Esophagus squamous epithelium (tissue), 5 donors: ENCODE measurements at regions not wholly inside any gene's neighbourhood (a gene's known extent, or its start where the extent isn't known, plus 50 kb on each side); places are given as distances from the start of the nearest gene placed in this dataset.

Experiments used
- DNase-seq: peaks from one replicate; lab custom pipeline; 2025; lab: John Stamatoyannopoulos, UW
- H3K27ac ChIP-seq, 4 donors: fragments of 200-600 bp; sonication (generic); one replicate each; pipeline ENCODE4 v1.5.1; 2016 to 2019; ENCODE audit warnings: mild to moderate bottlenecking in 1 of 4
- H3K27me3 ChIP-seq, 4 donors: fragments of 200-600 bp; sonication (generic); 1 replicate in 3 of 4; 2 replicates in 1 of 4; pipeline versions ENCODE4 v1.5.1 to v1.6.0; 2017 to 2021; ENCODE audit warnings: antibody characterized with exemption in 1 of 4
- H3K36me3 ChIP-seq, 3 donors: fragments of 200-600 bp; sonication (generic); one replicate each; pipeline ENCODE4 v1.5.1; 2016 to 2019
- H3K4me1 ChIP-seq, 3 donors: fragments of 200-600 bp; sonication (generic); one replicate each; pipeline ENCODE4 v1.5.1; 2017 to 2019
- H3K4me3 ChIP-seq, 4 donors: fragments of 200-600 bp; sonication (generic); 1 replicate in 3 of 4; 2 replicates in 1 of 4; pipeline ENCODE4 v1.5.1; 2016 to 2019; ENCODE audit warnings: mild to moderate bottlenecking in 2 of 4, moderate library complexity in 1 of 4
- H3K9me3 ChIP-seq, 3 donors: fragments of 200-600 bp; sonication (generic); one replicate each; pipeline ENCODE4 v1.5.1; 2016 to 2019
- POLR2A ChIP-seq, 4 donors: fragments of 450-650 bp; IDR thresholded peaks; one replicate each; pipeline ENCODE4 v1.6.1; 2017; ENCODE audit warnings: antibody characterized with exemption in 4 of 4, mild to moderate bottlenecking in 4 of 4, moderate library complexity in 3 of 4
- WGBS, 2 donors: methylation state at CpG; one replicate each; pipeline ENCODE4 v1.1.5; 2018; 5-methylcytosine and 5-hydroxymethylcytosine counted together
- intact Hi-C: fragments of 100-400 bp; cut with DNase I; formaldehyde crosslinking; loops from one replicate; pipeline ENCODE4 v1.15.0; 2022
- TF ChIP-seq, protein P1 (sequence below), 6 experiments: fragments of 450-650 bp in 4 of 6; fragments of 200-600 bp in 2 of 6; sonication (generic) in 2 of 6; IDR thresholded peaks; one replicate each; pipeline ENCODE4 v1.5.1; 2016 to 2019; ENCODE audit warnings: antibody characterized with exemption in 6 of 6, mild to moderate bottlenecking in 4 of 6, moderate library complexity in 4 of 6
- donor health status: DM: yes; HTN: yes; CAD: no.

DNA sequence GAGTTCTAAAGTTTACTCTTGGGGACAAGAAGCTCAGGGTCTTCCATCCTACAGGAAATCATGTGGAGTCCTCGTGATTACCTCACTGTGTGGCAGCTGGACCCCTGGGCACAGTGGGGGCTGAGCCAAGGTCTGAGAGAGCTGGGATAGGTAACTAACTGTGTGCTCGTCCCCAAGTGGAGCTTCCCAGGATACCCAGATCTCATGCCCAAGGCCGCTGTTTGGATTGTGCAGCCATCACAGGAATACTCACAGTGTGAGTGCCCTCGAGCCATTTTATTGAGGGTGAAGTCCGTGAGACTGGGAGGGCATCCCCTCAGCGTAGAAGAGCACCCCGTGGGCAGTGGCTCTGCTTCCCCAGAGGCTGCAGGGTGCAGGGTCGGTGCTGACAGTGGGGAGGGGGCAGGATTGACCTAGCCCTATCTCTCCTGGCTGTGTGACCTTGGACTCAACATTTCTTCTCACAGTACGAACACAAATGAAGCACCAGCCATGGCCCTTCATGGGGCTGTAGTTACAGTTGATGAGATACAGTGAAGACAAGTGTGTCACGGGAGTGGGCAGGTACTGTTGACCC is 69.6 kb upstream of the LEP start:
- H3K36me3 ChIP-seq, result no peaks in the 10 kb centered on the region
- peaks cover 15 to 23% (median 20%) of the 10 kb centered on the region in 3 donors for H3K4me1 ChIP-seq
- 49 to 67% methylated on average over 3 to 10 of the region's 10 CpGs for WGBS, 2 donors
- TF ChIP-seq POLR2A (IDR thresholded peaks at IDR 0.05), result no peak
- TF ChIP-seq, protein P1, sequence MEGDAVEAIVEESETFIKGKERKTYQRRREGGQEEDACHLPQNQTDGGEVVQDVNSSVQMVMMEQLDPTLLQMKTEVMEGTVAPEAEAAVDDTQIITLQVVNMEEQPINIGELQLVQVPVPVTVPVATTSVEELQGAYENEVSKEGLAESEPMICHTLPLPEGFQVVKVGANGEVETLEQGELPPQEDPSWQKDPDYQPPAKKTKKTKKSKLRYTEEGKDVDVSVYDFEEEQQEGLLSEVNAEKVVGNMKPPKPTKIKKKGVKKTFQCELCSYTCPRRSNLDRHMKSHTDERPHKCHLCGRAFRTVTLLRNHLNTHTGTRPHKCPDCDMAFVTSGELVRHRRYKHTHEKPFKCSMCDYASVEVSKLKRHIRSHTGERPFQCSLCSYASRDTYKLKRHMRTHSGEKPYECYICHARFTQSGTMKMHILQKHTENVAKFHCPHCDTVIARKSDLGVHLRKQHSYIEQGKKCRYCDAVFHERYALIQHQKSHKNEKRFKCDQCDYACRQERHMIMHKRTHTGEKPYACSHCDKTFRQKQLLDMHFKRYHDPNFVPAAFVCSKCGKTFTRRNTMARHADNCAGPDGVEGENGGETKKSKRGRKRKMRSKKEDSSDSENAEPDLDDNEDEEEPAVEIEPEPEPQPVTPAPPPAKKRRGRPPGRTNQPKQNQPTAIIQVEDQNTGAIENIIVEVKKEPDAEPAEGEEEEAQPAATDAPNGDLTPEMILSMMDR (IDR thresholded peaks at IDR 0.05), result no peak
- intact Hi-C loops, result no loop called here
- no peak for DNase-seq
- H3K9me3 ChIP-seq, result no peaks in the 10 kb centered on the region
- peaks cover 19 to 83% (median 19%) of the 10 kb centered on the region in 4 donors for H3K27me3 ChIP-seq
- H3K4me3 ChIP-seq, result no peak overlapping the region
- no peak overlapping the region for H3K27ac ChIP-seq

DNA sequence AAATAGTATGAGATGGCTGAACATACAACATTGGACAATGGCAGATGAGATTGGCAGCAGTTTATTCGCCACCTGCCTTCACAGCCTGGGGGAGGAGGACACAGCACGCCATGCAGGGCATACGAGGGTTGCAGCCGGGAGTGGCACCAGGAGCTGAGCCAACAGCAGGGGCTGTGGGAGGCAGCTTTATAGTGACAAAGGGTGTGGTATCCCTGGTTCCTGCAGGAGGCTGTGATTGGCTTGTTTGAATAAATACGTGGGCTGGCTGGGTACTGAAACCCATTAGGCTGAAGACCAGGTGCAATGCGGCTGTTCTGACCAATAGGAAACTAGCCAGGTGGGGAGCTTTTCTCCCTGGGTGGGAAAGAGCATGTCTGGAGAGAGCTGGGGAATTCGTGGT is 68.9 kb upstream of the LEP start:
- H3K27me3 ChIP-seq, result peaks cover 12 to 83% (median 15%) of the 10 kb centered on the region in 4 donors
- 34 to 46% methylated on average over 3 to 7 of the region's 7 CpGs for WGBS, 2 donors
- no peak overlapping the region for H3K27ac ChIP-seq
- intact Hi-C loops, result no loop called here
- TF ChIP-seq POLR2A (IDR thresholded peaks at IDR 0.05), result no peak
- TF ChIP-seq, protein P1 (IDR thresholded peaks at IDR 0.05), result no peak
- DNase-seq, result no peak
- no peaks in the 10 kb centered on the region for H3K36me3 ChIP-seq
- no peak overlapping the region for H3K4me3 ChIP-seq
- H3K4me1 ChIP-seq, result peaks cover 8 to 16% (median 13%) of the 10 kb centered on the region in 3 donors
- no peaks in the 10 kb centered on the region for H3K9me3 ChIP-seq

DNA sequence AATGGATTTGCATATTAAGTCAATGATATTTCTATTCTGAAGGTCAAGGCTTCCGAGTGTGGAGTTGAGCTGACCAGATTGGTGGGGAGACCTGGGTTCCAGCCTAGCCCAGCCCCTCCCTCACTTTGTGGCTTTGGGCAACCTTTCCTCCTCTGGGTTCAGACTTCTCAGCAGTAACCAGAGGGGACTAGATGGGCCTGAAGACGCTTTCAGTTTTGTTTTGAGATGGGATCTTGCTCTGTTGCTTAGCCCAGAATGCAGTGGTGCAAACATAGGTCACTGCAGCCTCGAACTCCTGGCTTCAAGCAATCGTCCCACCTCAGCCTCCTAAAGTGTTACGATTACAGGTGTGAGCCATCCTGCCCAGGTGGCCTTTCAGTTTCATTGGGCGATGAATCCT is 68.1 kb upstream of the LEP start:
- H3K9me3 ChIP-seq, result no peaks in the 10 kb centered on the region
- intact Hi-C loops, result no loop called here
- H3K36me3 ChIP-seq, result no peaks in the 10 kb centered on the region
- peaks cover 3 to 8% (median 5%) of the 10 kb centered on the region in 3 donors for H3K4me1 ChIP-seq
- no peak overlapping the region for H3K4me3 ChIP-seq
- peaks cover 6 to 83% (median 9%) of the 10 kb centered on the region in 4 donors for H3K27me3 ChIP-seq
- 75 to 81% methylated on average over 2 to 4 of the region's 6 CpGs for WGBS, 2 donors
- DNase-seq, result no peak
- TF ChIP-seq, protein P1 (IDR thresholded peaks at IDR 0.05), result no peak
- no peak for TF ChIP-seq POLR2A (IDR thresholded peaks at IDR 0.05)
- no peak overlapping the region for H3K27ac ChIP-seq

DNA sequence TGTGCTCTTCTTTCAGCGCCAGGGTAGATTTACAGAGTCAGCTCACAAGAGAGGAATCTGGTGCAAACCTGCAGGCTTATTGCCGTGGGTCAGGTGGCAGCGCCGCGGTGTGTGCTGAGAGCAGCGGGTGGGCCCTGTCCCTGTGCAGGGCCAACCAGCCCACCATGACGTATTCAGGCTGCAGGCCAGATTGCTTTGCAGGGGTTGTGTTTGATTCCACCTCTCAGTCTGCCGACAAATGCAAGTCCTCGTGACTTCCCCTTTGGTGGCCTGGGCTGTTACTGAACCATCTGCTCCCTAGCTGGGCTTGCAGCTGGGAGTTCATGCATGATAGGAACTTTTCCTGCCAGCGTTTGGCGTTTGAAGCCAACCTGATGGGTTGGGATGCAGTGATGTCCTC is 66.7 kb upstream of the LEP start:
- no peak overlapping the region for H3K4me3 ChIP-seq
- H3K9me3 ChIP-seq, result no peaks in the 10 kb centered on the region
- H3K27me3 ChIP-seq, result peaks cover 0 to 83% (median 0%) of the 10 kb centered on the region in 4 donors
- H3K27ac ChIP-seq, result no peak overlapping the region
- no peaks in the 10 kb centered on the region for H3K36me3 ChIP-seq
- 68 to 70% methylated on average over 7 of the region's 11 CpGs for WGBS, 2 donors
- intact Hi-C loops, result no loop called here
- no peak for TF ChIP-seq POLR2A (IDR thresholded peaks at IDR 0.05)
- TF ChIP-seq, protein P1 (IDR thresholded peaks at IDR 0.05), result no peak
- DNase-seq, result no peak
- H3K4me1 ChIP-seq, result no peaks in the 10 kb centered on the region

DNA sequence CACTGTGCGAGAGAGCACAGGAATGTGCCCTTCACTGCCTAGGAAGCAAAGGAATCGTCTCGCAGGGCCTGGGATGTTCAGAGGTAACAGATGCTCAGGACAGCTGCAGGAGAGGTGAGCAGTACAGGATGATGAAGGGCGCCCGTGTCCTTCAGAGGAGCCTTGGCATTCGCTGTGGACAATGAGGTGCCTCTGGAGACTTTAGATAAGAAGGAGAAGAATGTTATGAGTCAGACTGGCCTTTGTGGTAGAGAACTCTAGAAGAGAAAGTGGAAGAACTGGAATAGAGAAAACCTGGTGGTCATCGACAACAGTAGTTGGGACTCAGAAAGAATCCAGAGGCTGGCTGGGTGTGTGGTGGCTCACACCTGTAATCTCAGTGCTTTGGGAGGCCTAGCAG is 64.4 kb upstream of the LEP start:
- Histone ChIP-seq H3K27me3 (peaks cover 0 to 78% (median 0%) of the 10 kb centered on the region in 4 donors), H3K9me3 (no peaks in the 10 kb centered on the region), H3K36me3 (no peaks in the 10 kb centered on the region), H3K4me3 (no peak overlapping the region), H3K4me1 (no peaks in the 10 kb centered on the region), H3K27ac (no peak overlapping the region)
- WGBS, 2 donors, result 60% methylated on average over 6 to 7 of the region's 7 CpGs
- no peak for DNase-seq
- intact Hi-C loops, result no loop called here
- TF ChIP-seq POLR2A (IDR thresholded peaks at IDR 0.05), result no peak
- TF ChIP-seq, protein P1 (IDR thresholded peaks at IDR 0.05), result no peak
